Pons (tissue), 1 donor: ENCODE measurements at regions not wholly inside any gene's neighbourhood (a gene's known extent, or its start where the extent isn't known, plus 50 kb on each side); places are given as distances from the start of the nearest gene placed in this dataset.
A peak's percentile ranks its signal among the peaks of the same experiment; 100 is the strongest.

ENCODE experiments used
- DNase-seq: peaks from one replicate; pipeline ENCODE4 v3.0.0-alpha.2; 2016; ENCODE audit warnings: low spot score

DNA sequence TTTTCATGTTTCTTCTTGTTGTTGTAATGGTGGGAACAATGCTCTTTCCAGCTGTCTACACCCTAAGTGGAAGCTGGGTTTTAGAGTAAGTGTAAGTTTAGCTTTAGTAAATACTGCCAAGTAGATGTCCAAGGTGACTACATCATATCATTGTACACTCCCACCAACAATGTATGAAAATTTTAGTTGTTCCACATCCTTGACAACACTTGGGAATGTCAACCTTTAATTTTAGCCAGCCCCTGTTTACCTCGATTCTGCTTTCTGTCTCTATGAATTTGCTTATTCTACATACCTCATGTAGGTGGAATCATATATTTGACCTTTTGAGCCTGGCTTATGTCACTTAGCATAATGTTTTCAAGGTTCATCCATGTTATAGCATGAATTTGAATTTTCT, 93.0 kb downstream of the MTPAP start:
- DNase-seq = no peak

DNA sequence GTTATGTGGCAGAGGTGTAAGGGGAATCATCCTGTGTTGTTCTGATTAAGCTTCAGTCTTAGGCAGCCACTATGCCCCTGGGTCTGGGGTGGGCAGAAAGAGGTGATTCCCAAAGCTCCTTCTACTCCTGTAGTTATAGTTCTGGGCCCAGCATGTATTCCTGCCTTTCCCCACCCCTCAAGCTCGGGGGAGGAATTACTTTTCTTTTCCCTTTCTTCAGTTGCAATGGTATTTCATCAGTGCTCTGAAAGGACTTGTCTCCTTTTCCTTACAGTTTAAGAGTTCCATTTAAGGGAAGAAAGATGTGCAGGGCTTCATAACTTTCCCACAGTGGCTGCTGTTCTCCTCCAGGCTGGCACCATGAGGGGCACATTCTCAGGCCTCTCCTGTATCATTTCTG, 94.2 kb downstream of the MTPAP start:
- DNase-seq = no peak

DNA sequence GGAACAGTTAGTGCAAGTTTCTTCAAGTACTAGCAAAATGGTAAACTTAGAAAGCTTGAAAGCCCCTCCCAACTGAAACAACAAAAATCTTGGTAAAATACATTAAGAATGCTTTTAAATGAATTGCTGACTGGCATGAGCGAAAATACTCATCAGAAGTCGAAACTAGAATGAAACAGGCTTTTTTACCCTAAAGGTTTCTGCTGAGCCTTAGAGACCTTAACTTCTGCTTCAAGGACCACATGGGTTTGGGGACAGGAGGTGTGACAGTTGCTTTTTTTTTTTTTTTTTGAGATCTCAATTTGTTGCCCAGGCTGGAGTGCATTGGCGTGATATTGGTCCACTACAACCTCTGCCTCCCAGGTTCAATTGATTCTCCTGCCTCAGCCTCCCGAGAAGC, 100.3 kb downstream of the MTPAP start:
- no peak for DNase-seq

DNA sequence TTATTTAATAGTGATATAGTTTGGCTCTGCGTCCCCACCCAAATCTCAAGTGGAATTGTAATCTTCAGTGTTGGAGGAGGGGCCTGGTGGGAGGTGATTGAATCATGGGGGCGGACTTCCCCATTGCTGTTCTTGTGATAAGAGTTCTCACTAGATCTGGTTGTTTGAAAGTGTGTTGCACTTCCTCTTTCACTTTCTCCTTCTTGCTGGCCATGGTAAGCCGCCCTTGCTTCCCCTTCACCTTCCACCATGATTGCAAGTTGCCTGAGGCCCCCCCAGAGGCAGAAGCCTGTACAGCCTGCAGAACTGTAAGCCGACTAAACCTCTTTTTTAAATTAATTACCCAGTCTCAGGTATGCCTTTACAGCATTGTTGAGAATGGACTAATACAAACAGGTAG, 101.4 kb downstream of the MTPAP start:
- DNase-seq = no peak

DNA sequence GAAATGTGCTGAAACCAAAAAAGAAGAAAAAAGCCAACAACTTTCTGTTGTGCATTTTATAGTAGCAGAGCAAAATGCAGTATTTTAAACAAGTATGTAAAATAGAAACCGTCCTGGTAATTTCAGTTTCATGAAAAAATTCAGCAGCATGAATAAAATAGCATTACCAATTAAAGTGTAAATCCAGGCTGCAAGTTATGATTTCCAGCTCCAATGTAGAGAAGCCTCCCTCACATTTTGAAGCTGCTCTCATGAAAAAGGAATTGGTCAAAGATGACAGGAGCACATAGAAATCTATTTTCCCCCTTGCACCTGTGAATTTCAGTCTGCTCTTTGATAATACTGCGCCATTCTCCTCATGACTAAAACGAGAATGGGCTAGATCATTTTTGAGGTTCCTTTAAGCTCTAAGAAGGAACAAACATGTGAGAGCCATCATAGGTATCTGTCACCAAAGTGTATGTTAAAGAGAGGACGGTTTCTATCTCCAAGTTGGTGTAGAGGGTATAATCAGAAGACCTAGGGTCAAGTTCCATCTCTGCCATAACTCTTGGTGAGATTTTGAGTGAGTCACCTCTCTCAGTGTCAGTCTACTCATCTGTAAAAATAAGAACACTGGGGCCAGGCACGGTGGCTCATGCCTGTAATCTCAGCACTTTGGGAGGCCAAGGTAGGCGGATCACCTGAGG, 107.5 kb downstream of the MTPAP start:
- no peak for DNase-seq

DNA sequence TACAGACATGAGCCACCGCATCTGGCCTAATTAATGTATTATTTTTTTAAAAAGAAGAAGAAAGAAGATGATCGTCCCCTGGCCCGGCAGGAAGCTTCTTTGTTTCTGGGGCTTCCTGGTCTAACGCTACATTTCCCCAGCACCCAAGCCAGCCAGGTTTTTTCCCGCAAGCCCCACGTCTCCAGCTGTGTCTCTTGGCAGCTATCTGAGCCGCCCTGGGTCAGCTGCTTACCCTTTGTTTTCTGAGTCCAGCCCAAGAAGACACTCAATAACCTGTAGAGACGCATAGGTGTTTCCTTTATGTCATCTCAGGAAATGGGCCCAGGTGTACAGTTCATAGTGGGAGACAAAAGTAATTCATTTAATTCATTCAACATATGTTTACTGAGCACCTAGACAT, 110.2 kb downstream of the MTPAP start:
- no peak for DNase-seq

DNA sequence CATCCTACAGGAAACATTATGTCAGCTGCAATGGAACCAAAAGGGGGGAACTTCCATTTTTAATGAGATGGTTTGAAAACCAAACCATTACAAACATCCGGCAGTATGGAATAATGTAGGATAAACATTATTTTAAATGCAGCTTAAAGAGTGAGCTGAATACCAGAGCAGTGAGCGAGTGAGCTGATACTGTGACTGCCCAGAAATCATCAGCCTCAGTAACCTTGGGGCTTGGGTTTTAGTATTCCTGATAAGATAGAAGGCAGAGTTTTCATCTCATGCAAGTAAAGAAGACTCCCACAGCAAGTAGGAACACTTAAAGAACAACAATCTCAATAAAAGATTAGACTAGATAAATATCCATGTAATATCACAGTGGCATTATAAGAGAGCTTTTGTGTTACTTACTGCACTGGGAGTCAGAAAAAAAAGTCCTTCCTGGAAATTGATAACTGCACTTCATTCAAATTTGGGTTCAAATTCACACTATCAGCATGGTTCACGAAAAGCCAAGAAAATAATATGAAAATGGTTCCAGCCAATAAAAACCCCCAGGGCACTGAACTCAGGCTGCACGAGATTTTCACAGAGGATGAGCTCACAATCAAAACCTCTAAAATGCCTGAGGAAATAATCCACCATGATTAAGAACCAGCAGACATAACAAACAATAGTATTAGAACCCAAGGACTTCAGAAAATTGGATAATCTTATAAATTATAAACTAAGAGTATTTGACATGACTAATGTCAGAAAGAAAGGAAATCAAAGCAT, 115.7 kb downstream of the MTPAP start:
- DNase-seq = no peak

DNA sequence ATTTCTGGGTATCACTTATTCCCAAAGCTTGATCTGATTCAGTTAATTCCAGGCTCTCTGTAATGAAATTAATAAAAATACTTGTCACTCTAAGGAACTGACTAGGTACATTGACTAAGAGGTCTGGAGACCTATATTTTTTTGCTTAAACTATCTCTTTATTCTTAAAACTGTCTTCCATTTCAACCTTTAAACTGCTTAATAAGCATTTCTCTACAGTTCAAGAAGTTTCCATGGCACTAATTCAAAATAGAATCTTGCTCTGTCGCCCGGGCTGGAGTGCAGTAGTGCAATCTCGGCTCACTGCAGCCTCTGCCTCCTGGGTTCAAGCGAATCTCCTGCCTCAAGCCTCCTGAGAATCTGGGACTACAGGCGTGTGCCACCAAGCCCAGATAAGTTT, 117.4 kb downstream of the MTPAP start:
- DNase-seq = no peak

DNA sequence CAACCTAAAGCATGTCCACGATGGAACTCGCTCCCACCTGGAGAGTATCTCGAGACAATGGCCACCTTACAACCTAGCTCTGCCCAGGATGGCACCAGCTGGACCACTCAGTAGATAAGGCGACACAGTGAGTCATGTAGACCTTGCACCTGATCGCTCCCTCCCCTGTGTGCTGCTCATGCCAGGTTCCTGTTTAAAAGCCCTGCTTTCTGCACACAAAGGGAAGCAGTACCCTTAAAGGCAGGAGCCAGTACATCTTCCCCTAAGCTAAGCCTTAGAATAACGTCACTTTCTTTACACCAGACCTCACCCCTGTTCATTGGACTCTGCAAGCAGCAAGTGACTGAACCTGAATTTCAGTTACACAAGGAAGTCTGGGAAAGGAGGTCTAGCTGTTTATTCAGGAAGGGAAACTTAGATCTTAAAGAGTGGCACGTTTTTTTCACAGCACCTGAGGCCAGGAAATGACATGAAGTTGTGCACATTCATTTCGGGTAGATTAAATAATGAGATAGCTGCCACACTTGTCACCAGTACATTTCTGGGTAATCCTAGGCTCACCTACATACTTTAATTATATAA, 117.9 kb downstream of the MTPAP start:
- no peak for DNase-seq

DNA sequence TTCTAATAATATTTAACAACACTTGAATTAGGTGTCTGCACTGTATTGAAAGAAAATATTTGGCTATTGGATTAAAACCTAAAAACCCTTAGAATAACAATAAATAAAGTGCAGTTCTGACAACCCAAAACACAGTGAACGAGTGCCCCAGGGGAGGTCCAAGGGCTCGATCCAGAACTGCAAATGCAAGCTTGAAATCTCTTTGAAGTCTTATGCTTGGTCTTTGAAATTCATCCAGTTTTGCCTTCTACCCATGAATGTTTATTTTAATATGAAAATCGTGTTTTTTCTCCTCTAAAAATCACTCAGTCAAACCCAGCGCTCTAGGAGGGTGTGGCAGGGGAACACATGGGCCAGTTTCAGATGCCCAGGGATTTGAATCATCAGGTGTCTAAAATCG, 119.5 kb downstream of the MTPAP start:
- DNase-seq = no peak

DNA sequence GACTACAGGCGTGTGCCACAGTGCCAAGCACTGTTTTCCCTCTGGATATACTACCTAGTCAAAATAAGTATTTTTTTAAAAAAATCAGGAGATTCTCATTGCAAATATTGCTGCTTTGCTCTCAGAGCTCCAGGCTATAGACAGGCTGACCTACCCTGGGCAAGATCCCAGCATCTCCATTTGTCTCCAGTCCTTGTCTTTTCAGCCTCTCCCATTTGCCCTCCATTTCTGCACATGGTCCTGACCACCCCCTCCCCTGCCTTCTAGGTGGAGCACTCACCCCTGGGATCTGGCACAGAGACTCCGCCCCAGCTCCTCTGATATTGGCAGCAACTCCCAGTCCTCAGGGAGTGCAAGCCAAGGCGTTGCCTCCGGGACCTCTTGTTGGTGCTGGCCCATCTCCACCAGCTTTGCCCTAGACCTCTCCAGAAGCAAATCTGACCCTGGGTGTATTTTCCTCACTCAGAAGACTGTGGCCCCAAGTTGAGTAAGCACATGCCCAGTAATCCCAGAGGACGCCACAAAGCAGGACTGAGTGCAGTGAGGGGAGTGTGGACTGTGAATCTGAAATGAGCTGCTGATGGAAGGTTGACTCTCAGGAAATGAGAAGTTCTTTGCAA, 120.6 kb downstream of the MTPAP start:
- no peak for DNase-seq

DNA sequence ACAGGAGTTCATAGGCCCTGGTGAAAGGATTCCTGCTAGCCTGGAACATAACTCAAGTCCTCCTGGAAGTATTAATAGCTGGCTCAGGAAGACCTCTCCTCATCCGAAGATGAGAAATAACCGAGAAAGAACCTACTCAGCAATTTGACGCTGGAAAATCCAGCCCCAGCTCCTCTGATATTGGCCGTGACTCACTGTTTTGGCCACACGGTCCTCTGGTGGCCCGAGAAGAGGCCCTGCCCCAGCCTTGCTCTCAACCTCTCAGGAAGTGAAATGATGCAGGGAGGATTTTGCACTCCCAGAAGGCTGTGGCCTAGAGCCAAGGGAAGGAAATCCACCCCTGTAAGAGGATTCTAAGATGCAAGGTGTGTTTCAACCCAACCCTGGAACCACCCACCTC, 121.6 kb downstream of the MTPAP start:
- DNase-seq = no peak

DNA sequence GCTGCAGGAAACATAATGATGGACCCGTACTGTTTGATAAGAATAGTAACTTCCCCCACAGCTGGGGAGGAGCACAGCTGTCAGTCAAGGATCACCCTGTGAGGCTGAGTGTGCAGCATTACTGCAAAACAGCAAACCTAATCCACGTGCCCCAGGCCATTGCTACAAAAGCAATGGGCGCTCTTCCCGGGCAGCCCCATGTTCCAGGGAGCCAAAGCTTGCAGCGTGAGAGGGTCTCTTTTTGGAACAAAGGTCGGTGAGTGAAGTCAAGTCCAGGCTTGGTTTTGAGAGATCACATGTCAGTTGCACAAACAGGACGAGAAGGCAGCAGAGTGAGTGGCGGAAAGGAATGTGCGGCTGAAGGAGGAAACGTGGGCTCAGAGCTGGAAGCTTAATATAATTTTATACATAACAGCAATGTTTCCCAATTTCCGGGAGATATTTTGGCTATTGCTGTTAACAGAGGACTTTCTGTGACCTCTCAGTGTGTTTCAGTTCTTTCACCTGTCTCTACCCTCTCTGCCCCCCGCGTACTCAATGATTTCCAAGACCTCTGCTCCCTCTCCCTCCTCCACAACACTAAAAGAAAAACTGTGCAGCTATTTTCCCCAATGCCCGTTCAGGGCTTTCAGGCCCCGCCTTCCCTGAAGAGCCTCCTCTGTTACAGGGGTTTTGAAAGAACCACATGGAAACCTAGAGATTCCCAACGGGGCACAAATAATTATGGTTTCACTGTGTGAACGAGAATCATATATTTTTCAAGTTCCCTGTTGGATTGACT, 128.9 kb downstream of the MTPAP start:
- peak; percentile 26 for DNase-seq

DNA sequence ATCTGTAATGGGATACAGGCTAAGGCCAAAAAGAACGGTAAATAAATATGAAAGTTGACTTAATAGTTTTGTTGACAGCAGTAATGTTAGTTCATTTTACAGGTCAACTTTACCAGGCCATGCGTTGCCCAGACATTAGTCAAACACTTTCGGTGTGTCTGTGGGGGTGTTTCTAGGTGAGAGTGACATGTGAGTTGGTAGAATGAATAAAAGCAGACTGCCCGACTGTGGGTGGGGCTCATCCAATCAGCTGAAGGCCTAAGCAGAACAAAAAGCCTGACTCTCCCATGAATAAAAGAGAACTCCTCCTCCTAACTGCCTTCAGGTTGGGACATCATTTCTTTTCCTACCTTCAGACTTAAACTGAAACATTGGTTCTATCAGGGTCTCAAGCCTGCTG, 132.3 kb downstream of the MTPAP start:
- no peak for DNase-seq

DNA sequence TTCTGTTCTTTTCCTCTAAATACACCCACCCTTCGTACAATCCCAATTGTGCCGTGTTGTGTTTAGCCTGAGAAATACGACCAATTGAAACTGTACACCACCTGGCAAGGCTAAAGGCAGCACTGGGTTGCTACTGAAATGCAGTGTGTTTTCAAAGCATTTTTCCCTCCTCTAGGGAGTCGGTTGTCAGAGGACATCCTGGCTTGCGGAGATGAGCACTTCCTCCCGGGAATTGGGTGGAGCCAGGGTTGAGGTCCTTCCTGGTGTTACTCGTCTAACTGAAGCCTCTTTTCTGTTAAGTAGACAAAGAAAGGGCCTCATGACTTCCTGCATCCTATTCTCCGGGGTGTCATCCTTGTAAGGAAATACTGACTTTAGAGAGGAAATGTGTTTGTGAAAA, 133.5 kb downstream of the MTPAP start:
- DNase-seq = no peak

DNA sequence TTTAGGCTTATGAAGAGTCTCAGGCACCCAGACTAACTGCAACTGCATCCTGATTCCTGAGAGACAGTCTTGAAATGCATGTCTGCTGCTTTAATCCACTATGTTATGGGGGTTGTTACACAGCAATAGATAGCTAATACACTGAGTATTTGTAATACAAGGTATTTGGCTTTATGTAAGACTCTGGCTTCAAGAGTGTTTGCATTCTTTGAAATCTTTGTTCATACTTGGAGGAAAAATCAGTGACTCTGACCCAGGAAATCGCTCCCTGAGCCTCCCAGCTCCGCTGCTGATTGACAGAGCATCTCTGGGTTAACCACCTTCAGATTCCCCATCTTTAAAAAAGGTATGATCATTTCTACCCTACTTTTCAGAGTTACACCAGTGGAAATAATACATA, 133.9 kb downstream of the MTPAP start:
- no peak for DNase-seq

DNA sequence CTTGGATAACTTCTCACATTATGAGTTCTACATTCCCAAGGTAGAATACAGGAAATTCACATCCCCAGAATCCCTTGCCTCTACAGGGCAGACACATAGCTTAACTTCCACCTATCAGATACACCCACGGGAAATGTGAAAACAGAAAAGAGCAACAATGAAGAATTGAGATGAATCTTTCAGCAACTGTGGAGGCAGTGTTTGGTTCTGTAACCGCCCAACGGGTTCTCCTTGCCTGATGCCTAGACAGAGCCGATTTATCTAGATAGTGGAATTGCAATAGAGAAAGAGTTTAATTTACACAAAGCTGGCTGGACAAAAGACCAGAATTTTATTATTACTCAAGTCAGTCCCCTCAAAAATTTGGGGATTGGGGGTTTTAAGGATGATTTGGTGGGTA, 138.8 kb downstream of the MTPAP start:
- DNase-seq = no peak

DNA sequence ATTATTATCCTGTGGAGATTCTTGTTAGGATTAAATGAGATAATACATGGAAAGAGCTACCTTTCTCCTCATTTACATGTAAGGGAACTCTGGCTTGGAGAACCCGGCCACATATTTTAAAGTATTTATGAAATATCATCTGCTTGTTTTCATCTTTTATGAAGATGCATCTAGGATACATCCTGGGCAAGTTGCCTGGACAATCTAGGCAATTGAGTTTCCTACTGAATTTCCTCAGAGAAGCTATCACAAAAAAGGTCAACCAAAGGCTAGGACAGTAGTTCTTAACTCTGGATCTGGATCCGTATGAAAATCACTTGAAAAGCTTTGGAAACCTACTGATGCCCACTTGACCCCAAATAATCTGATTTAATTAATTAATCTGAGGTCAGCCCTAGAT, 140.7 kb downstream of the MTPAP start:
- DNase-seq = no peak

DNA sequence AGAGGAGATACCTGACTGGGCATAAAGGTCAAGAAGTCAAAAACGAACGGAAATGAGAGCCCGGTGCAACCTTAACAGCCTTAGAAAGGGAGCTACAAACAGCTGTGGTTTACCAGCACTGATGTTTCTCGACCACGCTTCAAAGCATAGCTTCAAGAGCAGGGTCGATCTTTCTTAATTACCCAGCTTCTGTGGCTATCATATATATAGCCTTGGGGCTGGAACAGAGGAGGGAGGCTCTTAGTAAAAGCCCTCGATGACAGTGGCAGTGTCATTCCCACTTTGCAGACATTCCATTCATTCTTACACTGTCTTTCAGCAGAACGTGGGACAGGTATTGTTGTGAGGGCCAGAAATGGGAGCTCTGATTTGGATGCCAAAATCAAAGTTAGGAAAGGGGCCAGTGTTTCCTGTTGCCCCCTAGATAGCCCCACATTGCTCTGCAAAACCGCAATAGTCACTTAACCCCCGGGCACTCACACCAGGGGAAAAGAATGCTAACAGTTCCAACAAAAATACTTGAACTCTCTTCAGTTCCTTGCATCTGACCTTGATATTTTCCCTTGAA, 141.5 kb downstream of the MTPAP start:
- DNase-seq = no peak

DNA sequence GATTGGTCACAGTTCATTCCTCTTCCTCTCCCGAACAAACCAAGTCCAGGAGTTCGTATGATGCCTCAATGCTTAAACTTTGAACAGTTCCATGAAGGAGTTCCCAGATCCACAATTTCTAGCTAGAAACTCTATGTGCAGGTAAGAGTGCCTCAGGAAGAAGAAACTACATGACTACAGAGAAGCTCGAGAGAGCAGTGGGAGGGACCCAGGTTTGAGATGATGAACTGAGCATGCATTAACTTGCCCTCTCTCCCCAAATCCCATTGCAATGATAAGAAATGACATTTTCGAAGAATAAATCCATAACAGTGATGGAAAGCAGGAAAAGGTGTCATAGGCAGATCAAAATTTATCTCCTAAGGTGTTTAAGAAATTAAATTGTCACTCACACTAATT, 140.6 kb upstream of the JCAD start:
- no peak for DNase-seq

DNA sequence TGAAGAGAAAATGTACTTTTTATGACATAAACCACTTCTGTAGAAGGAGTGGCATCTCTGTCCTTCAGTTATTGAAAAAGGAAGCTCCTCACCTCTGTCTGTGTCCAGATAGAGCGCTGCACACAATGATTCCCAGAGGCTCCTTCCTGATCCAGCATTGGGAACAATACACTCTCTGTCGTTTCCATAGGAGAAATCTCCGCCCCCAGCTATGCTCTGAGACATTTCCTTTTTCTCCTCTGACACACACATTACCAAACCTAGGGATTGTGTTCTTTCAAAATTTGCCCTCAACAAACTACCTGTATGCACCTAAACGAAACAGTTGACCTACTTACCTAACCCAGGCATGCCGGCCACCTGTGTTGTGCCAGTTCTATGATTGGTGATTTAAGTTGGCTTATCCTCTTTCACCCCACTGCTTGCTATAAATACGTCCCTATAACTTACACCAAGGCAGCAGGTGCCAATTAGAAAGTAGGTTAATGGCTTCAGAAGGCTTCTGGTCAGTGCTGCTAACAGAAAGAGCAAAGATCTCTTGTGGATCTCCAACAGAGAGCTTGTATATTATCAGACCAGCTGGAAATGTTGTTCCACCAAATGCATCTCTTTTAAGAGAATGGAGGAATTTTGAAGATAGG, 140.1 kb upstream of the JCAD start:
- peak; percentile 14 for DNase-seq
